GM19025 (cell line): ENCODE measurements at regions not wholly inside any gene's neighbourhood (a gene's known extent, or its start where the extent isn't known, plus 50 kb on each side); places are given as distances from the start of the nearest gene placed in this dataset.

Experiments used
- ATAC-seq: cut with Tn5 transposase; IDR thresholded peaks from one replicate; pipeline ENCODE4 v1.9.1; 2021; ENCODE audit warnings: mild to moderate bottlenecking, low read depth, moderate library complexity; ENCODE audit not compliant: unreplicated experiment

- no peak for ATAC-seq
Observed at GRCh38 chr19:31693131-31693932, 344.1 kb upstream of the TSHZ3 start.

GRCh38 chr19:31693933-31694269, 344.7 kb upstream of the TSHZ3 start:
- ATAC-seq: no peak

- no peak for ATAC-seq
Observed at GRCh38 chr19:31694761-31695160, 345.5 kb upstream of the TSHZ3 start.

- no peak for ATAC-seq
Observed at GRCh38 chr19:31699421-31699820, 350.2 kb upstream of the TSHZ3 start.

GRCh38 chr19:31701146-31701545, 351.9 kb upstream of the TSHZ3 start:
- ATAC-seq: no peak

GRCh38 chr19:31705656-31706055, 356.4 kb upstream of the TSHZ3 start:
- no peak for ATAC-seq

GRCh38 chr19:31706131-31706530, 356.9 kb upstream of the TSHZ3 start:
- ATAC-seq: no peak

GRCh38 chr19:31706691-31707620, 357.7 kb upstream of the TSHZ3 start:
- no peak for ATAC-seq

GRCh38 chr19:31708520-31708919, 359.3 kb upstream of the TSHZ3 start:
- ATAC-seq: no peak

GRCh38 chr19:31709476-31709875, 360.2 kb upstream of the TSHZ3 start:
- ATAC-seq: no peak

- no peak for ATAC-seq
Observed at GRCh38 chr19:31715249-31715945, 366.2 kb upstream of the TSHZ3 start.

GRCh38 chr19:31716826-31717225, 367.6 kb upstream of the TSHZ3 start:
- no peak for ATAC-seq

GRCh38 chr19:31717269-31717923, 368.2 kb upstream of the TSHZ3 start:
- ATAC-seq: no peak

GRCh38 chr19:31718032-31718431, 368.8 kb upstream of the TSHZ3 start:
- ATAC-seq: no peak

GRCh38 chr19:31718898-31719297, 369.7 kb upstream of the TSHZ3 start:
- no peak for ATAC-seq

GRCh38 chr19:31723101-31723500, 373.9 kb upstream of the TSHZ3 start:
- ATAC-seq: no peak

- ATAC-seq: no peak
Observed at GRCh38 chr19:31725051-31725450, 375.8 kb upstream of the TSHZ3 start.

- no peak for ATAC-seq
Observed at GRCh38 chr19:31727536-31727935, 378.3 kb upstream of the TSHZ3 start.

- ATAC-seq: no peak
Observed at GRCh38 chr19:31730270-31730669, 381.0 kb upstream of the TSHZ3 start.

- ATAC-seq: no peak
Observed at GRCh38 chr19:31733591-31733990, 384.4 kb upstream of the TSHZ3 start.

- no peak for ATAC-seq
Observed at GRCh38 chr19:31742249-31742648, 393.0 kb upstream of the TSHZ3 start.
